Effector memory CD4-positive, alpha-beta T cell (primary cell): ENCODE measurements at regions not wholly inside any gene's neighbourhood (a gene's known extent, or its start where the extent isn't known, plus 50 kb on each side); places are given as distances from the start of the nearest gene placed in this dataset.

Experiments
- DNase-seq, 3 donors: peaks; one replicate each; pipeline ENCODE4 v3.0.0-alpha.2; 2020
- H3K27ac ChIP-seq: 2 replicates; pipeline ENCODE4 v1.7.0; 2013; ENCODE audit warnings: mild to moderate bottlenecking, low read length, moderate library complexity; ENCODE audit not compliant: insufficient read depth, poor library complexity, severe bottlenecking
- H3K27me3 ChIP-seq: replicated peaks from 2 replicates; pipeline ENCODE4 v1.7.0; 2013; ENCODE audit warnings: mild to moderate bottlenecking, low read length; ENCODE audit not compliant: insufficient read depth, control insufficient read depth, poor library complexity, severe bottlenecking
- H3K36me3 ChIP-seq: 2 replicates; pipeline ENCODE4 v1.7.0; 2013; ENCODE audit warnings: mild to moderate bottlenecking, low read length, moderate library complexity; ENCODE audit not compliant: control insufficient read depth, insufficient read depth
- H3K4me1 ChIP-seq: 2 replicates; pipeline ENCODE4 v1.7.0; 2013; ENCODE audit warnings: low read length, mild to moderate bottlenecking; ENCODE audit not compliant: control insufficient read depth, insufficient read depth, poor library complexity, severe bottlenecking
- H3K4me3 ChIP-seq: 2 replicates; pipeline ENCODE4 v1.7.0; 2013; ENCODE audit warnings: low read length, low read depth, mild to moderate bottlenecking; ENCODE audit not compliant: insufficient read depth, poor library complexity, severe bottlenecking
- H3K9me3 ChIP-seq: 2 replicates; pipeline ENCODE4 v1.7.0; 2013; ENCODE audit warnings: mild to moderate bottlenecking, low read length, moderate library complexity; ENCODE audit not compliant: control insufficient read depth

DNA sequence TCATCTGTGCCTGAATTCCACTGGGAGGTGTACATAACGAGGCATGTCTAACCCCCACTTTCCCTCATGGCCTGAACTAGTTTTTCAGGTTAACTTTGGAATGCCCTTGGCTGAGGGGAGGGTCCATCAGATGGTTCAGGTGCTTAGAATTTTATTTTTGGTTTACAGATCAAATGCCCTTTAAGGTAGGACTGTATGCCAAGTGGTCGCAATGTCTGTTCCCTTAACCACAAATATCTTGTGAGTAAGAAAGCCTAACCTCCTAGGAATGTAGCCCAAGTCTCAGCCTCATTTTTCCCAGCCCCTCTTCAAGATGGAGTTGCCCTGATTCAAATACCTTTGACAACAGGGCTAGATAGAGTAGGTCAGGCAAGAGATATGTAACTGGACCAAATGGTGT lies 78.4 kb downstream of the RNASET2 start:
- DNase-seq = no peak
- Histone ChIP-seq H3K27me3 (no peaks in the 10 kb centered on the region), H3K4me3 (no peak overlapping the region), H3K27ac (no peak overlapping the region), H3K9me3 (no peaks in the 10 kb centered on the region), H3K36me3 (no peaks in the 10 kb centered on the region), H3K4me1 (no peaks in the 10 kb centered on the region)

DNA sequence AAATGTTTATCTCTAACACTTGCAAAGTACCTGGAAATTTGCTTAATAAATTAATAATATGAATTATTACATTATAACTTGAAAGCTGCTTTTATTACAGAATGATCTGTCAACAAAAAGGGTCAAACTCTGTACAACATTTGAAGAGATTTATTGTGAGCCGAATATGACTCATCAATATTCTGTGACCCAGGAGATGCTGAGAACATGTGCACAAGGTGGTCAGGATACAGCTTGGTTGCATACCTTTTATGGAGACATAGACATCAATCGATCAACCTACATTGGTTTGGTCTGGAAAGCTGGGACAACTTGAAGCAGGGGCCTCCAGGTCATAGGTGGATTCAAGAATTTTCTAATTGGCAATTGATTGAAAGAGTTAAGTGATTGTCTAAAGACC lies 79.0 kb downstream of the RNASET2 start:
- H3K4me3 ChIP-seq = no peak overlapping the region
- H3K27me3 ChIP-seq = no peaks in the 10 kb centered on the region
- DNase-seq = no peak
- H3K9me3 ChIP-seq = no peaks in the 10 kb centered on the region
- no peaks in the 10 kb centered on the region for H3K36me3 ChIP-seq
- H3K27ac ChIP-seq = no peak overlapping the region
- H3K4me1 ChIP-seq = no peaks in the 10 kb centered on the region

DNA sequence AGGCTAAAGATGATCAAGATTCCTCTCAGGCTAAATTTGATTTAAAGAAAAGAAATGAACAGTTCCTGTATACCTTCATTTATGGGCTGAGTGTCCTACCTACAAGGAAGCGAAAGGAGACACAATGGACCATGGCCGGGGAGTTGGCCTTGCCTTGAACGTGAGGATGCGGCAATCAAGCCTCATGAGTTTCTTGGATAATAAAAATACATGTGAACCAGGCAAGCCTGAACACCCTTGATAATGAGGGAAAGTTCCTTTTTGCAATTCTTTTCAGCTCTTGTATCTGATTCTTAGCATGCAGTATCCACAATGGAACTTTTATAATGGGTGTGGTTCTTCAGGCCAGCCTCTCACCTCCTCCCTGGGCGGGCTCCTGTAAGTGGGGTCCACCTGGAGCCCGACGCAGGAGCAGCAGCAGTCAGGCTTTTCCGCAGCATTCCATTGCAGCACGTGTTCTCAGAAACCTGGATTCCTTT lies 83.8 kb downstream of the RNASET2 start:
- Histone ChIP-seq H3K36me3 (no peaks in the 10 kb centered on the region), H3K4me3 (no peak overlapping the region)

DNA sequence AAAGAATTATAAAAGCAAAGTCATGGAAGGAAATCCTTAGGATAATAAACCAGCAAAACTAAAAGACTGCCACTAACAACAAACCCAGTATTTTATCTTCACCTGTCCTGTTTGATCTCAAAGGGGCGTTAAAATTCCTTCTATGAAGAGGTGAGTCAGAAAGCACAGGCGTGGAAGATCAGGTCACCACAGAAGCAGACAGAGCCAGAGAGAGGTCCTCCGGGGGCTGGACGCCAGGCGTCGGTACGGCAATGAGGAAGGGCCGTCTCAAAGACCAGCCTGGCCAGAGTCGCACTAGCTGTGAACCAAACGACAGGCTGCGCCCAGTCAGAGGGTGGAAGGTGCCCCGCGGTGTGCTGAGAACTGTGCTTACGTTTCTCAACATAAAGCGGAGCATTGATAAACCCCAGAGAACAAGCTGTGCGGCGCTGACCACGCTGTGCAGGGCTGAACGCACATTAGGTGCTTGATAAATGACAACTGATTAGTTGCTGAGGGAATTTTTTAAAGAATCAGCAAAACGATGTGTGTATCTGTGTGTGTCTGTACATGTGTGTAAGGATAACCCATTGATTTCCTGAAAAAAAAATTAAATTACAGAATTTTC lies 85.6 kb downstream of the RNASET2 start:
- no peak for DNase-seq
- H3K9me3 ChIP-seq = no peaks in the 10 kb centered on the region
- H3K36me3 ChIP-seq = no peaks in the 10 kb centered on the region
- H3K4me1 ChIP-seq = no peaks in the 10 kb centered on the region
- no peaks in the 10 kb centered on the region for H3K27me3 ChIP-seq
- H3K4me3 ChIP-seq = no peak overlapping the region
- H3K27ac ChIP-seq = no peak overlapping the region

More for the DNA sequence above, 83.8 kb downstream of the RNASET2 start:
- Histone ChIP-seq H3K4me1 (no peaks in the 10 kb centered on the region), H3K27ac (no peak overlapping the region), H3K9me3 (no peaks in the 10 kb centered on the region), H3K27me3 (no peaks in the 10 kb centered on the region)
- no peak for DNase-seq

DNA sequence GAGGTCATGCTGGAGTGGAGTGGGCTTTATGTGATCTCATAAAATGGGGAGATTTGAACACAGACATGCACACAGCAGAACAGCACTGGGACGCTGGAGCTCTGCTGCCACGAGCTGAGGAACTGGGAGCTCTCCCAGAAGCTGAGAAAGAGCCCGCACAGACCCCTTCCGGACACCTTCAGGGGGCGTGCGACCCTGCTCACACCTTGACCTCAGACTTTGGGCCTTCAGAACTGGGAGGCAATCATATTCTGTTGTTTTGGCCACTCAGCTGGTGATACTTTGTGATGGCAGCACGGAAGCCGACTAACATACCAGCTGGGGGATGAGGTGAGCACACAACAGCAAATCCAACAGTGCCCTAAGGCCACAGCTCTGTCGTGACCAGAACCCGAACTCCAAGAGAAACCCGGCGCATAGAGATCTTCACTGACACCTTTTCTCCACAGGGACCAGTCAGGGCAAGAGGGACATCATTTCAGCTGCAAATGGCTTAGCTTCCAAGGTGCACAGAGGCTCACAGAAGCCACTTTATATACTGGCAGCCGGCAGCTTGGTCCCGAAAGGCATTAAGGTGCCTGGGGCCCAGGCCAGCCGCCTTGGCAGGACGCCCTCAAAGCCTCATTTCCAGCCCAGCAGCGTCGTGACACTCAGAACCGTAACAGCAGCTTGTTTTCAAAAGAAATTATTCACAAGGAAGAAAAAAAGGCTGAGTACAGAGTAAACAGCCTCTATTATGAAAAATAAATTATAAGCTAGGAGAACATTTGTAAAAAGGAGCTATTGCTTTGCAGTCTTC lies 89.3 kb downstream of the RNASET2 start:
- no peak overlapping the region for H3K27ac ChIP-seq

DNA sequence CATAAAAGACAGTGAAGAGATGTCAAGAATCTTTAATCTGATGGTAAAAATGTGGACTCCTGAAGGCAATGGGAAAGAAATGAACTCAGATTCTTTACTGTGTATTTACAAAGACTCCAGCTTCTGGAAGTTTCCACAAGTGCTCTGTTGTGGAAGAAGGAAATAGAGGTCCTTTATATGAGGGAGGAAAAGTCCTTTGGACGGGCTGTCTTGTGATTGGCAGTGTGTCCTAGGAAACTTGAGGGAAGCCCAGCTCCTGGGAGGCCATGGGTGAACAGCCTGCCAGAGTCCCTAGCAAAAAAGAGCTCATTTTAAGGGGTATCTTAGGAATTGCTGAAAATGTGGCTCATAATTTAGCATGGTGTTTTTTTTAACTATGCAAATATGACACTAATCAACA lies 92.0 kb downstream of the RNASET2 start:
- H3K36me3 ChIP-seq = no peaks in the 10 kb centered on the region
- DNase-seq = no peak
- H3K27ac ChIP-seq = no peak overlapping the region
- H3K4me3 ChIP-seq = no peak overlapping the region
- H3K4me1 ChIP-seq = peaks cover 10% of the 10 kb centered on the region
- H3K27me3 ChIP-seq = no peaks in the 10 kb centered on the region
- no peaks in the 10 kb centered on the region for H3K9me3 ChIP-seq

More for the DNA sequence above, 89.3 kb downstream of the RNASET2 start:
- H3K36me3 ChIP-seq = no peaks in the 10 kb centered on the region
- peaks cover 9% of the 10 kb centered on the region for H3K4me1 ChIP-seq
- DNase-seq = no peak
- H3K9me3 ChIP-seq = no peaks in the 10 kb centered on the region
- H3K4me3 ChIP-seq = no peak overlapping the region
- no peaks in the 10 kb centered on the region for H3K27me3 ChIP-seq

DNA sequence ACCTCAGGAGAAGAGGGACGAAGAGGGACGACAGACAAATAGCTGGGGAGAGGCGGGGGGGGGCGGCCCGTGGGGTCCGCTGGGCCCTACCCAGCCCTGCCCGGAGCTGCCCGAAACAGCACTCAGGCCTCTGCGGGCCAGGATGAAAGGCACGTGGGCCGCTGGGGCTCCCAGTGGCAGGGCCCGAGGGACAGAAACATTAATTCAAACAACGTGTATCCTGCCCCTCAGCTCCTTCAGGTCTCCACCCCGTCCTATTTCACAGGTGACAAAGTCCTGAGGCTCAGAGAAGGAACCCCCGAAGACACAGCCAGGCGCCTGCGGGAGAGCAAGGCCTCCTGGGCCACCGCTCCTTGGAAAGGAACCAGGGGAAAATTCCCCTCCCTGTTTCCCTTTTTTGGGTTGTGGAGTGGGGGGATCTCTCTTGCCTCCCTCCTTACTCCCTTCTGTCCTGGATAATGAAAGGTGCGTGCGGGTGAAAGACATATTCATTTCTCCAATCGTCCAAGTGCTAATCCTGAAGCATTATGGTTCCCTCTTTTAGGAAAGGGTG lies 93.3 kb downstream of the RNASET2 start:
- Histone ChIP-seq H3K9me3 (no peaks in the 10 kb centered on the region), H3K27me3 (no peaks in the 10 kb centered on the region), H3K4me3 (peak overlapping the region; percentile 68), H3K4me1 (peaks cover 10% of the 10 kb centered on the region), H3K27ac (no peak overlapping the region), H3K36me3 (no peaks in the 10 kb centered on the region)
- DNase-seq = no peak

DNA sequence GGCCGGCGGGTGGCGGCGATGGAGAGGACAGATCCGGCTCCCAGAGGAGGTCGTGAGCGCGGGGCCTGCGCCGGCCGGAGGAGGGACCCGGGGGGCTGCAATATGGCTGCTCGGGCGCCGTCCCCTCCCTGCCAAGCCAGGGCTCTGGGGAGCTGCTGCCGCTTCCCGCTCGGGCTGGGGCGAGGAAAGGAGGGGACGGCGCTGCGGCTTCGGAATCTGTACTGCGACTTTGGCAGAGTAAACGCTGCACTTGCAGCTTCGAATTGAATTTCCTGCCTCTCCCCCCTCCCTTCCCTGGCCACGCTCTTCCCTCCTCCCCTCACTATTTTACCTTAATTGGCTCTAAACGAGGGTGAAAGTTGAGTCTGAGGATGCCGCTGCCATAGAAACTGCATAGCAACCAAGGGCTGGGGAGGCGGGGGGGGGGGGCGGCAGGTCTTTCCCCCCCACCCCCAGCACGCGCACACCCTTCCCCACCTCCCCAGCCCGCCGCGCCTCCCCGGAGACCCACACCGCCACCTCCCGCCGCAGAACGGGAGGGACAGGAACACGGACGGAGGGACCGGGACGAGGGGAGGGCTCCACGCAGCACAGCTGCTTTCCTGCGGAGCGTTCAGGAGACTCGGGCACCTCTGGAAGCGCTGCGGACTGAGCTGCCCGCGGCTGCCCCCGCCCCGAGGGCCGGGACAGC lies 93.9 kb downstream of the RNASET2 start:
- peak overlapping the region; percentile 68 for H3K4me3 ChIP-seq
- no peak overlapping the region for H3K27ac ChIP-seq
- no peaks in the 10 kb centered on the region for H3K9me3 ChIP-seq

DNA sequence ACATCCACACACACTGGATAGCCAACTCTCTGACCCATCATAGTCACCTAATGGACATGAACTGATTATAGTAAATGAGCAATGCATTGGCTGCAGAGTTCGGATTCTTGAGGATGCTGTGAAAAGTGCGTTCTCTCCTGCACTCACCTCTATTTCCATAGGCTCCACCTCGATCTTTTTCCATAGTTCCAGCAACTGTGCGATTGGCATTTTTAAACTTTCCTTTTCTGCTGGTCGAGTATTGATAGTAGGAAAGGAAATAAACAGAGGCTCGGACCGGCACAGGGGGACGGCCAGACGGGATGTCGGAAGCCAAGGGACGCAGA lies 94.4 kb downstream of the RNASET2 start:
- no peak overlapping the region for H3K27ac ChIP-seq
- DNase-seq = no peak

More for the DNA sequence above, 93.9 kb downstream of the RNASET2 start:
- H3K4me1 ChIP-seq = peaks cover 10% of the 10 kb centered on the region
- H3K27me3 ChIP-seq = no peaks in the 10 kb centered on the region
- peak in 1 of 3 donors; percentile 10 for DNase-seq
- H3K36me3 ChIP-seq = no peaks in the 10 kb centered on the region

DNA sequence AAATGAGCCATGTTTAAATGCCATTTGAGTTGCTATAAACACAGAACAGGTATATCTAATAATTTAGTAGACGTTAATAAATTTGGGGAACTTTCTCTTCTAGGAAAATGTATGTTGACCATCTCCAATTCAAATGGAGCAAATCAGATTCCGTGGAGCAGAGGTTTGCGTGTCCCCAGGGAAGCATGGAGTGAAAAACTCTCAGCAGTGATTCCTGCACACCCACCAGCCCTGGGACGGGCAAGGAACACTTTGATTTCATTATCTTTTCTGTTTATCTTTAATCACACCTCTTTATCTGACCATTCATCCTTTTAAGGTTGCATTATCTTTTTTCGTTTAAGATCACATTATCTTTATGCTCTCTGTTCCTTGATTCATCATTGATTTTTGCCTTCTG lies 95.0 kb downstream of the RNASET2 start:
- H3K27ac ChIP-seq = no peak overlapping the region
- peaks cover 10% of the 10 kb centered on the region for H3K4me1 ChIP-seq
- H3K4me3 ChIP-seq = no peak overlapping the region
- no peaks in the 10 kb centered on the region for H3K9me3 ChIP-seq
- H3K36me3 ChIP-seq = no peaks in the 10 kb centered on the region
- no peak for DNase-seq
- no peaks in the 10 kb centered on the region for H3K27me3 ChIP-seq

More for the DNA sequence above, 94.4 kb downstream of the RNASET2 start:
- H3K27me3 ChIP-seq = no peaks in the 10 kb centered on the region
- H3K4me1 ChIP-seq = peaks cover 10% of the 10 kb centered on the region
- H3K4me3 ChIP-seq = peak overlapping the region; percentile 68
- H3K9me3 ChIP-seq = no peaks in the 10 kb centered on the region
- H3K36me3 ChIP-seq = no peaks in the 10 kb centered on the region
